ENCODE measurements at regions not wholly inside any gene's neighbourhood (a gene's known extent, or its start where the extent isn't known, plus 50 kb on each side); places are given as distances from the start of the nearest gene placed in this dataset.

GRCh38 chr9:89722712-89723111 lies 117.9 kb downstream of the GADD45G start:
- Histone ChIP-seq H3K27me3 (ENCODE audit: control insufficient read depth, insufficient read depth, low read length) (no peaks in the 10 kb centered on the region), H3K27ac (ENCODE audit: low read depth, low read length) (no peak overlapping the region), H3K4me3 (ENCODE audit: low read depth, low read length) (no peak overlapping the region), H3K9me3 (ENCODE audit: control insufficient read depth, insufficient read depth, low read length) (0 out of 2 replicates have a peak, but pooled peaks cover under 1% of the 10 kb centered on the region)
- DNase-seq (ENCODE audit: low read depth, low spot score): no peak
- TF ChIP-seq CTCF (IDR thresholded peaks at IDR 0.05; ENCODE audit: low read depth, low read length): no peak
- ChIA-PET CTCF (interaction anchor here (0.6 kb wide), 1 partner anchor 71 kb away, joined by 6 read pairs; no protein-coding TSS in a partner anchor), POLR2A (no interaction called here)

DNA sequence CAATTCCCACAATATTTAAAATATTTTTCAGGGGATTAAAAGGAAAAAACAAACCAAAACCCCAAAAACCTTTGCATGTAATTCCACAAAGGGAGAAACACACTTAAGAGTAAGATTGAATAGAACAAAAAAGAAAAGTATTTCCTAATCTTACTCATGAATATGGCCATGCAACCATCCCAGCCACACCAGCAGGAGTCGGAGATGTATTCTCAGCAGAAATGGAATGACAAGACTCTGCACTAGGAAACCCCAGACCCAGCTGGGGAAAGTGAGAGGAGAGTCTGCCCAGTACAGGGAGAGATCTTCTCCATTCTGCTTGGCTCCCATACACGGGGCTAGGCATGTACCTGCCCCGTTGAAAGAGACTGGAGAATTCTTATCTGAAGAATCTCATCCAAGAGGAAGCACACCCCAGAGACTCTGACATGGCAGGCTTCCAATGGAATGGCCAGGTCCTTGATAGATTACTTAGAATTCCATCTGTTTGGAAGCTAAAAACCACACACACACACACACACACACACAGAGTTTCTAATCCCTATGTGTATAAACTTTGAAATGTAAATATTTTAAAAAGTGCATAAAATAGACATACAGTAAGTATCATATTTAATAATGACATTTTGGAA lies 118.8 kb downstream of the GADD45G start:
- POLR2A ChIA-PET: no interaction called here
- Histone ChIP-seq H3K27ac (ENCODE audit: low read depth, low read length) (no peak overlapping the region), H3K27me3 (ENCODE audit: control insufficient read depth, insufficient read depth, low read length) (no peaks in the 10 kb centered on the region), H3K9me3 (ENCODE audit: control insufficient read depth, insufficient read depth, low read length) (no peaks in the 10 kb centered on the region), H3K4me3 (ENCODE audit: low read depth, low read length) (no peak overlapping the region)
- TF ChIP-seq CTCF (IDR thresholded peaks at IDR 0.05; ENCODE audit: low read depth, low read length): no peak
- no peak for DNase-seq (ENCODE audit: low read depth, low spot score)
- CTCF ChIA-PET: no interaction called here

- H3K27ac ChIP-seq (ENCODE audit: low read depth, low read length): no peak overlapping the region
- ChIA-PET CTCF (no interaction called here), POLR2A (no interaction called here)
- TF ChIP-seq CTCF (IDR thresholded peaks at IDR 0.05; ENCODE audit: low read depth, low read length): no peak
- no peaks in the 10 kb centered on the region for H3K9me3 ChIP-seq (ENCODE audit: control insufficient read depth, insufficient read depth, low read length)
- DNase-seq (ENCODE audit: low read depth, low spot score): no peak
- H3K27me3 ChIP-seq (ENCODE audit: control insufficient read depth, insufficient read depth, low read length): no peaks in the 10 kb centered on the region
- no peak overlapping the region for H3K4me3 ChIP-seq (ENCODE audit: low read depth, low read length)
Measured at GRCh38 chr9:89724659-89725058, 119.8 kb downstream of the GADD45G start.

GRCh38 chr9:89725271-89725670 lies 120.5 kb downstream of the GADD45G start:
- no peak overlapping the region for H3K4me3 ChIP-seq (ENCODE audit: low read depth, low read length)
- H3K27ac ChIP-seq (ENCODE audit: low read depth, low read length): no peak overlapping the region
- no peaks in the 10 kb centered on the region for H3K27me3 ChIP-seq (ENCODE audit: control insufficient read depth, insufficient read depth, low read length)
- TF ChIP-seq CTCF (IDR thresholded peaks at IDR 0.05; ENCODE audit: low read depth, low read length): no peak
- DNase-seq (ENCODE audit: low read depth, low spot score): no peak
- CTCF ChIA-PET: no interaction called here
- POLR2A ChIA-PET: no interaction called here
- no peaks in the 10 kb centered on the region for H3K9me3 ChIP-seq (ENCODE audit: control insufficient read depth, insufficient read depth, low read length)

- ChIA-PET CTCF (no interaction called here), POLR2A (no interaction called here)
- no peak for TF ChIP-seq CTCF (IDR thresholded peaks at IDR 0.05; ENCODE audit: low read depth, low read length)
- no peak overlapping the region for H3K4me3 ChIP-seq (ENCODE audit: low read depth, low read length)
- no peak overlapping the region for H3K27ac ChIP-seq (ENCODE audit: low read depth, low read length)
- DNase-seq (ENCODE audit: low read depth, low spot score): no peak
- no peaks in the 10 kb centered on the region for H3K9me3 ChIP-seq (ENCODE audit: control insufficient read depth, insufficient read depth, low read length)
- H3K27me3 ChIP-seq (ENCODE audit: control insufficient read depth, insufficient read depth, low read length): no peaks in the 10 kb centered on the region
Measured at GRCh38 chr9:89729954-89730530, 125.2 kb downstream of the GADD45G start.

Measured in AG04450 (cell line).